OCI-LY7 (cell line): ENCODE measurements at regions not wholly inside any gene's neighbourhood (a gene's known extent, or its start where the extent isn't known, plus 50 kb on each side); places are given as distances from the start of the nearest gene placed in this dataset.

Source experiments
- BruUV-seq: library from RNA; stranded (reverse); fragments of 400-500 nt; replicated peaks from 2 replicates; lab custom pipeline; 2021; lab: Mats Ljungman, UMichigan
- CTCF ChIA-PET: fragments of 300-600 bp; sonication (Branson Sonifier 250); formaldehyde crosslinking; loops from one replicate; lab custom pipeline; 2022; ENCODE audit warnings: antibody characterized with exemption; ENCODE audit not compliant: unreplicated experiment; lab: Charles Lee
- POLR2A ChIA-PET: fragments of 300-600 bp; sonication (Branson Sonifier 250); formaldehyde crosslinking; loops from one replicate; lab custom pipeline; 2022; ENCODE audit warnings: antibody characterized with exemption; lab: Charles Lee
- DNase-seq: peaks from one replicate; pipeline ENCODE4 v3.0.0-alpha.2; 2015; ENCODE audit warnings: low spot score
- H2AFZ ChIP-seq: fragments of 200-600 bp; sonication (generic), shearing (Covaris generic); 2 replicates; pipeline ENCODE4 v1.6.1; 2014; ENCODE audit warnings: mild to moderate bottlenecking, antibody characterized with exemption, low read length, moderate library complexity
- H3K27ac ChIP-seq: fragments of 200-600 bp; sonication (generic); 2 replicates; pipeline ENCODE4 v1.5.1; 2014; ENCODE audit warnings: mixed run types, low read depth, mild to moderate bottlenecking, moderate library complexity, low read length, inconsistent platforms; ENCODE audit not compliant: poor library complexity, severe bottlenecking
- H3K36me3 ChIP-seq: fragments of 200-600 bp; sonication (generic); 2 replicates; pipeline ENCODE4 v1.6.1; 2014; ENCODE audit warnings: mild to moderate bottlenecking, antibody characterized with exemption, low read length, moderate library complexity, mixed read lengths; ENCODE audit not compliant: insufficient read depth
- H3K4me1 ChIP-seq: fragments of 200-600 bp; sonication (generic); 2 replicates; pipeline ENCODE4 v1.5.1; 2014; ENCODE audit warnings: mild to moderate bottlenecking, low read length; ENCODE audit not compliant: insufficient read depth, poor library complexity, severe bottlenecking
- H3K4me2 ChIP-seq: fragments of 200-600 bp; sonication (generic); 2 replicates; pipeline ENCODE4 v1.6.1; 2014; ENCODE audit warnings: mild to moderate bottlenecking, low read length
- H3K4me3 ChIP-seq: fragments of 200-600 bp; sonication (generic); 2 replicates; pipeline ENCODE4 v1.5.1; 2014; ENCODE audit warnings: mild to moderate bottlenecking, low read depth, low read length; ENCODE audit not compliant: poor library complexity, severe bottlenecking
- H3K79me2 ChIP-seq: fragments of 200-600 bp; sonication (generic); 2 replicates; pipeline ENCODE4 v1.6.1; 2016; ENCODE audit warnings: low read depth, mild to moderate bottlenecking, low read length, moderate library complexity, mixed read lengths; ENCODE audit not compliant: insufficient read depth
- H3K9me2 ChIP-seq: fragments of 200-600 bp; sonication (generic); 2 replicates; pipeline ENCODE4 v1.6.1; 2016; ENCODE audit warnings: mild to moderate bottlenecking, low read length, mixed read lengths; ENCODE audit not compliant: insufficient read depth
- H3K9me3 ChIP-seq: fragments of 200-600 bp; sonication (generic); 2 replicates; pipeline ENCODE4 v1.6.1; 2014; ENCODE audit warnings: mild to moderate bottlenecking, mixed run types, low read length, mixed read lengths
- H4K20me1 ChIP-seq: fragments of 200-600 bp; sonication (generic); 2 replicates; pipeline ENCODE4 v1.6.1; 2014; ENCODE audit warnings: mild to moderate bottlenecking, antibody characterized with exemption, low read length, moderate library complexity, mixed read lengths; ENCODE audit not compliant: insufficient read depth
- EZH2phosphoT487 ChIP-seq: fragments of 200-600 bp; sonication (generic); IDR thresholded peaks from 2 replicates; pipeline ENCODE4 v1.6.1; 2018; ENCODE audit warnings: low read depth, borderline replicate concordance, mild to moderate bottlenecking, mixed run types, antibody characterized with exemption, low read length, moderate library complexity, mixed read lengths
- intact Hi-C: fragments of 100-400 bp; cut with micrococcal nuclease; formaldehyde crosslinking; loops from one replicate; pipeline ENCODE4 v1.10.0; 2022; ENCODE audit not compliant: unreplicated experiment
- TF ChIP-seq, protein P1 (sequence below): fragments of 200-600 bp; sonication (generic); conservative IDR thresholded peaks from 2 replicates; pipeline ENCODE4 v1.5.1; 2014; ENCODE audit warnings: mild to moderate bottlenecking, antibody characterized with exemption, low read length, moderate library complexity, mixed read lengths

DNA sequence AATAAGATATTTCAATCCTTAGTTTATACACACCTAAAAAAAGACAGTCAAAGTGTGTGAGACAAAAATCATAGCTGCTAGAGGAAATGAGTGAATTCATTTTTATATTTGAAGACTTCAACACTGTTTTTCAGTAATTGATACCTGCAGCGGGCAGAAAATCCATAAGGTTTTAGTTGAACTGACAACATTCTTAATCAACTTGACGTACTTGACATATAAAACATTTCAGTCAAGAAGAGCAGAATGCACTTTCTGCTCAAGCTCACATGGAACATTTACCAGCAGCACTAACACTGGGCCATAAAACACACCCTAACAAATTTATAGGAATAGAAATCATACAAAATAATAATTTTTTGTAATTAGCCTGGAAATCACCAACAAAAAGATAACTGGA, 959.6 kb upstream of the SOX11 start:
- Histone ChIP-seq H3K9me3 (no peaks in the 10 kb centered on the region), H3K79me2 (no peaks in the 10 kb centered on the region)
- CTCF ChIA-PET, result no interaction called here

DNA sequence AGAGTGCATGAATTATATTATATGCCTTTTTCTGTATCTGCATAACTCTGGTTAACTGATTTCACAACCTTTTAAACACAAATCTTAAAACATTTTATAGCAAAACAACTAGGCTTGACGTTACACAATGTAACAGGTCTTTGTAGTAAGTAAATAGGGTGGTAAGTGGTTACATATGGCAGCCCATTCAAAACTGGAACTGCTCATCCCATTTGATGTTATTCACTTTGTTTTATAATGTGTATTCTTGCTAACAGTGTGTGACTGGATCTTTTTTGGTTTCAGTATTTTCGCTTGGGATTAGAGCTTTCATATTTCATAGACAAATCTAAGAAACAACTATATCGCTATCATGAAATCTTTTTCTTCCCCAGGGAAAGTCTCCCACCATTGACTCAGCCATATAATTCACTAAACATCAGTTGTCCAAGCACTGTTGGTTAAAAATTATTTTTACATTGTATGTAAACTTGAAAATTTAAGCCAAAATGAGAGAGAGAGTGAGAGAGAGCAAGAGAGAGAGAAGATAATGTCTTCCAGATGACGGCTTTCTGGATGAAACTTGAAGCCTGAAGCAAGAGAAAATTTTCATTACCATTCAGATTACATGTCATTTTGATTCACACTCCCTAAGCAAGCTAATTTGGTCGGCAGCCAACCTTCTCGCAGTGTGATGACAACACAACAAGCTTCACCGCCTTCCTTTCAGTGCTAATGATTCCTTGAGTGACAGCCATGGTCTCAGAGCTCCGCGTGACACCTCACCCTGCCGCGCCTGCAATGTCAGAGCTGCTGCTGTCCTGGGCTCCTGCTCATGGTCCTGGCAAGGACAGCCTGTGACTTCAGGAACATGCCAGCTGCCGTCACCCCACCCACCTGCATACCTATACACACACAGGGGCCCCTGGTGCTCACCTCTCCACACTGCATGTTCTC, 946.9 kb upstream of the SOX11 start:
- no peaks in the 10 kb centered on the region for H3K4me1 ChIP-seq
- ChIA-PET CTCF (no interaction called here), POLR2A (no interaction called here)
- H3K4me3 ChIP-seq, result no peak overlapping the region
- no peaks in the 10 kb centered on the region for H3K79me2 ChIP-seq
- BruUV-seq, result no TSS peak
- intact Hi-C loops, result no loop called here
- H2AFZ ChIP-seq, result no peak overlapping the region
- no peak for DNase-seq
- H4K20me1 ChIP-seq, result no peaks in the 10 kb centered on the region
- H3K4me2 ChIP-seq, result no peak overlapping the region
- TF ChIP-seq, protein P1, sequence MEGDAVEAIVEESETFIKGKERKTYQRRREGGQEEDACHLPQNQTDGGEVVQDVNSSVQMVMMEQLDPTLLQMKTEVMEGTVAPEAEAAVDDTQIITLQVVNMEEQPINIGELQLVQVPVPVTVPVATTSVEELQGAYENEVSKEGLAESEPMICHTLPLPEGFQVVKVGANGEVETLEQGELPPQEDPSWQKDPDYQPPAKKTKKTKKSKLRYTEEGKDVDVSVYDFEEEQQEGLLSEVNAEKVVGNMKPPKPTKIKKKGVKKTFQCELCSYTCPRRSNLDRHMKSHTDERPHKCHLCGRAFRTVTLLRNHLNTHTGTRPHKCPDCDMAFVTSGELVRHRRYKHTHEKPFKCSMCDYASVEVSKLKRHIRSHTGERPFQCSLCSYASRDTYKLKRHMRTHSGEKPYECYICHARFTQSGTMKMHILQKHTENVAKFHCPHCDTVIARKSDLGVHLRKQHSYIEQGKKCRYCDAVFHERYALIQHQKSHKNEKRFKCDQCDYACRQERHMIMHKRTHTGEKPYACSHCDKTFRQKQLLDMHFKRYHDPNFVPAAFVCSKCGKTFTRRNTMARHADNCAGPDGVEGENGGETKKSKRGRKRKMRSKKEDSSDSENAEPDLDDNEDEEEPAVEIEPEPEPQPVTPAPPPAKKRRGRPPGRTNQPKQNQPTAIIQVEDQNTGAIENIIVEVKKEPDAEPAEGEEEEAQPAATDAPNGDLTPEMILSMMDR, result no peak
- TF ChIP-seq EZH2phosphoT487, result no peak
- no peaks in the 10 kb centered on the region for H3K9me2 ChIP-seq
- H3K36me3 ChIP-seq, result no peaks in the 10 kb centered on the region
- H3K9me3 ChIP-seq, result no peaks in the 10 kb centered on the region
- no peak overlapping the region for H3K27ac ChIP-seq

More for the DNA sequence above, 959.6 kb upstream of the SOX11 start:
- intact Hi-C loops, result no loop called here
- Histone ChIP-seq H3K4me1 (no peaks in the 10 kb centered on the region), H3K9me2 (no peaks in the 10 kb centered on the region), H3K27ac (no peak overlapping the region), H3K4me2 (no peak overlapping the region), H3K36me3 (no peaks in the 10 kb centered on the region), H4K20me1 (no peaks in the 10 kb centered on the region), H3K4me3 (no peak overlapping the region), H2AFZ (no peak overlapping the region)
- no peak for DNase-seq
- POLR2A ChIA-PET, result interaction anchor here (0.5 kb wide), 1 partner anchor 8 kb away, joined by 3 read pairs; no protein-coding TSS in a partner anchor
- no peak for TF ChIP-seq EZH2phosphoT487
- TF ChIP-seq, protein P1, result no peak
- BruUV-seq, result no TSS peak

DNA sequence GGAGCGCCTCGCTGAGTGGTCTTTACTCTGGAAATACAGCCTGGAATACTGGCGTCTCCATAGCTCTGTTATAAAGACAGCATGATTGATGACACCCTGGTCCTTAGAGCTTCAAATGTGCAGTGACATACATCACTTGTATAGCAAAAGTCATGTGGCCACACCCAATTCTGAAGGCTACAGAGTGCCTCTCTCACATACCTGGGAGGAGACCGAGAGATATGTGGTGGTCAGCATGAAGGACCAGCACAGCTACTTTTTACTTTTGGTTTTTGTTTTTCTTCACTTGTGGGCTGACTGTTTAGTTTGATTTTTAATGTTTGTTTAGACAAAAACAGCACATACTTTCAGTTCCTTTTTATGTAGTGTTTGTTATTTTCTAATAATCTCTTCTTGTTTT, 938.5 kb upstream of the SOX11 start:
- intact Hi-C loops, result no loop called here
- CTCF ChIA-PET, result no interaction called here
- TF ChIP-seq EZH2phosphoT487, result no peak
- TF ChIP-seq, protein P1, result no peak
- no TSS peak for BruUV-seq
- Histone ChIP-seq H3K4me2 (no peak overlapping the region), H3K9me2 (no peaks in the 10 kb centered on the region), H2AFZ (no peak overlapping the region), H3K4me1 (no peaks in the 10 kb centered on the region), H3K79me2 (no peaks in the 10 kb centered on the region), H3K27ac (no peak overlapping the region), H3K36me3 (no peaks in the 10 kb centered on the region), H3K4me3 (no peak overlapping the region), H3K9me3 (no peaks in the 10 kb centered on the region), H4K20me1 (no peaks in the 10 kb centered on the region)
- DNase-seq, result no peak
- POLR2A ChIA-PET, result interaction anchor here (0.6 kb wide), 1 partner anchor 78 kb away, joined by 3 read pairs; no protein-coding TSS in a partner anchor
